HCT116 (cell line): ENCODE measurements at regions not wholly inside any gene's neighbourhood (a gene's known extent, or its start where the extent isn't known, plus 50 kb on each side); places are given as distances from the start of the nearest gene placed in this dataset.
A peak's percentile ranks its signal among the peaks of the same experiment; 100 is the strongest.

ENCODE experiments used
- ATAC-seq: fragments of 200-7000 bp; cut with Tn5 transposase; 2 replicates; pipeline ENCODE4 v1.9.1; 2020; ENCODE audit warnings: mild to moderate bottlenecking, moderate library complexity
- BruUV-seq: library from RNA; stranded (reverse); fragments of 400-500 nt; replicated peaks from 2 replicates; lab custom pipeline; 2021; lab: Mats Ljungman, UMichigan
- CTCF ChIA-PET: fragments of 300-600 bp; sonication (Branson Sonifier 250); formaldehyde crosslinking; loops from one replicate; lab custom pipeline; 2021; ENCODE audit warnings: antibody characterized with exemption; lab: Charles Lee
- POLR2A ChIA-PET: fragments of 300-600, 350-600 bp; sonication (Branson Sonifier 250); formaldehyde crosslinking; loops from one replicate; lab custom pipeline; 2021; ENCODE audit warnings: antibody characterized with exemption; lab: Charles Lee
- RAD21 ChIA-PET, 2 experiments: fragments of 300-600 bp; sonication (Branson Sonifier 250); formaldehyde crosslinking; loops; one replicate each; lab custom pipeline; 2023; ENCODE audit warnings: low total read pairs in 2 of 2; ENCODE audit not compliant: uncharacterized antibody in 2 of 2, unreplicated experiment in 2 of 2, low non-redundant PET in 1 of 2; lab: Charles Lee
- DNase-seq: peaks from one replicate; pipeline ENCODE4 v3.0.0-alpha.2; 2010; ENCODE audit warnings: low read depth, low spot score
- H2AFZ ChIP-seq: fragments of 200-600 bp; shearing (Covaris generic), sonication (generic); 2 replicates; pipeline ENCODE4 v1.6.1; 2017; ENCODE audit warnings: low read depth, mixed run types, mixed read lengths, antibody characterized with exemption, low read length; ENCODE audit not compliant: poor library complexity, severe bottlenecking
- H3K27ac ChIP-seq: 2 replicates; pipeline ENCODE4 v1.5.1; 2012; ENCODE audit warnings: low read depth, low read length
- H3K27me3 ChIP-seq: fragments of 200-600 bp; sonication (generic); 2 replicates; pipeline ENCODE4 v1.6.1; 2016; ENCODE audit warnings: mixed run types, low read length, mixed read lengths; ENCODE audit not compliant: insufficient read depth
- H3K36me3 ChIP-seq, 2 experiments: fragments of 200-500 bp in 1 of 2; fragments of 200-600 bp in 1 of 2; sonication (Bioruptor generic) in 1 of 2; sonication (generic) in 1 of 2; 2 replicates each; pipeline versions ENCODE4 v1.5.1 to v1.6.1; 2014 to 2016; ENCODE audit warnings: low read length in 2 of 2, inconsistent platforms in 1 of 2, mixed read lengths in 1 of 2, mixed run types in 1 of 2; ENCODE audit not compliant: insufficient read depth in 2 of 2, control insufficient read depth in 1 of 2
- H3K4me1 ChIP-seq, 2 experiments: fragments of 200-600 bp in 1 of 2; sonication (generic) in 1 of 2; 2 replicates each; pipeline versions ENCODE4 v1.5.1 to v1.6.1; 2012 to 2017; ENCODE audit warnings: low read length in 2 of 2, inconsistent platforms in 1 of 2, mild to moderate bottlenecking in 1 of 2, mixed read lengths in 1 of 2, mixed run types in 1 of 2, moderate library complexity in 1 of 2; ENCODE audit not compliant: insufficient read depth in 2 of 2, control insufficient read depth in 1 of 2
- H3K4me2 ChIP-seq: fragments of 200-600 bp; sonication (generic); 2 replicates; pipeline ENCODE4 v1.6.1; 2017; ENCODE audit warnings: mixed run types, low read length, mixed read lengths
- H3K4me3 ChIP-seq, 2 experiments: fragments of 200-600 bp in 1 of 2; sonication (generic) in 1 of 2; replicated peaks in 1 of 2; 2 replicates each; pipeline ENCODE4 v1.5.1; 2011 to 2016; ENCODE audit warnings: low read length in 2 of 2, control low read depth in 1 of 2, low read depth in 1 of 2, mild to moderate bottlenecking in 1 of 2, mixed read lengths in 1 of 2, mixed run types in 1 of 2
- H3K79me2 ChIP-seq: fragments of 200-600 bp; sonication (generic); 2 replicates; pipeline ENCODE4 v1.6.1; 2017; ENCODE audit warnings: mild to moderate bottlenecking, mixed run types, low read length, moderate library complexity, mixed read lengths; ENCODE audit not compliant: insufficient read depth
- H3K9ac ChIP-seq: fragments of 200-600 bp; sonication (generic); 2 replicates; pipeline ENCODE4 v1.6.1; 2016; ENCODE audit warnings: low read length, mixed read lengths
- H3K9me2 ChIP-seq: fragments of 200-600 bp; sonication (generic), shearing (Covaris generic); 2 replicates; pipeline ENCODE4 v1.6.1; 2017; ENCODE audit warnings: mixed run types, mild to moderate bottlenecking, moderate library complexity; ENCODE audit not compliant: insufficient read depth
- H3K9me3 ChIP-seq, 2 experiments: fragments of 200-500 bp in 1 of 2; fragments of 200-600 bp in 1 of 2; sonication (Bioruptor generic) in 1 of 2; sonication (generic) in 1 of 2; 2 replicates each; pipeline ENCODE4 v1.6.1; 2014 to 2017; ENCODE audit warnings: low read length in 2 of 2, mixed read lengths in 2 of 2, inconsistent platforms in 1 of 2, low read depth in 1 of 2, mild to moderate bottlenecking in 1 of 2, mixed run types in 1 of 2, moderate library complexity in 1 of 2; ENCODE audit not compliant: control insufficient read depth in 1 of 2, insufficient read depth in 1 of 2
- H4K20me1 ChIP-seq: fragments of 200-600 bp; sonication (generic), shearing (Covaris generic); 2 replicates; pipeline ENCODE4 v1.6.1; 2017; ENCODE audit warnings: mixed run types, mild to moderate bottlenecking, moderate library complexity; ENCODE audit not compliant: insufficient read depth
- EGR1 ChIP-seq: IDR thresholded peaks from 2 replicates; pipeline ENCODE4 v1.6.1; 2012; ENCODE audit warnings: low read depth
- EZH2 ChIP-seq: fragments of 200-600 bp; sonication (generic); IDR thresholded peaks from 2 replicates; pipeline ENCODE4 v1.6.1; 2017; ENCODE audit warnings: antibody characterized with exemption, mixed run types
- POLR2AphosphoS5 ChIP-seq: IDR thresholded peaks from 2 replicates; pipeline ENCODE4 v1.6.1; 2011; ENCODE audit warnings: mild to moderate bottlenecking, low read depth, low read length, moderate library complexity
- SIN3A ChIP-seq: IDR thresholded peaks from 2 replicates; pipeline ENCODE4 v1.6.1; 2012; ENCODE audit warnings: low read depth
- TCF7L2 ChIP-seq: IDR thresholded peaks from 2 replicates; pipeline ENCODE4 v1.7.0; 2011; ENCODE audit warnings: borderline replicate concordance, inconsistent platforms; ENCODE audit not compliant: insufficient read depth, insufficient read length; ENCODE audit errors: extremely low read depth
- YY1 ChIP-seq: IDR thresholded peaks from 2 replicates; pipeline ENCODE4 v1.6.1; 2011; ENCODE audit warnings: low read length, low read depth, moderate library complexity, mild to moderate bottlenecking; ENCODE audit not compliant: insufficient replicate concordance; ENCODE audit errors: extremely low read depth
- ZNF274 ChIP-seq: fragments of 200-500 bp; sonication (Bioruptor generic); IDR thresholded peaks from 2 replicates; pipeline ENCODE4 v1.6.1; 2014; ENCODE audit warnings: mild to moderate bottlenecking, low read depth, low read length, inconsistent platforms
- intact Hi-C: fragments of 100-400 bp; cut with micrococcal nuclease; formaldehyde crosslinking; loops from 2 replicates; pipeline ENCODE4 v1.10.0; 2022
- TF ChIP-seq, protein P1 (sequence below): IDR thresholded peaks from 2 replicates; pipeline ENCODE4 v1.6.1; 2012; ENCODE audit warnings: low read depth
- TF ChIP-seq, protein P2 (sequence below): IDR thresholded peaks from 2 replicates; pipeline ENCODE4 v1.6.1; 2012
- TF ChIP-seq, protein P3 (sequence below), 3 experiments: fragments of 200-600 bp in 1 of 3; sonication (generic) in 1 of 3; IDR thresholded peaks in 2 of 3; conservative IDR thresholded peaks in 1 of 3; 2 replicates each; pipeline ENCODE4 v1.5.1; 2012 to 2017; ENCODE audit warnings: low read depth in 2 of 3, low read length in 2 of 3, antibody characterized with exemption in 1 of 3, borderline replicate concordance in 1 of 3, control low read depth in 1 of 3, mild to moderate bottlenecking in 1 of 3, mixed read lengths in 1 of 3, mixed run types in 1 of 3, moderate library complexity in 1 of 3; ENCODE audit not compliant: insufficient read depth in 1 of 3

DNA sequence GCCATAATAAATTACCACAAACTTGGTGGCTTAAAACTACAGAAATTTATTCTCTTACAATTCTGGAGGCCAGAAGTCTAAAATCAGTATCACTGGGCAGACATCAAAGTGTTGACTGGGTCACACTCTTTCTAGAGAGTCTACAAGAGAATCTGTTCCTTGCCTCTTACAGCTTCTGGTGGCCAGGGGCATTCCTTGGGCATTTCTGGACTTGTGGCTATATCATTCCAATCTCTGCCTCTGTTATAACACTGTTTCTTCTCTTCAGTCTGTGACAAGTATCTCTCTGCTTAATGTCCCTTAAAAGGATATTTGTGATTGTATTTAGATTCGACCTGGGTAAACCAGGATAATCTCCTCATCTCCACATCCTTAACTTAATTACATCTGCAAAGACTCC is 207.3 kb upstream of the DCAF8L1 start:
- Histone ChIP-seq H3K27me3 (no peaks in the 10 kb centered on the region), H3K4me3 (no peak overlapping the region), H4K20me1 (no peaks in the 10 kb centered on the region), H3K4me1 (peaks cover 6 to 11% of the 10 kb centered on the region in 2 experiments; a peak in 3 of 4 replicates), H3K36me3 (no peaks in the 10 kb centered on the region), H3K9me2 (no peaks in the 10 kb centered on the region), H3K79me2 (no peaks in the 10 kb centered on the region), H3K27ac (no peak overlapping the region), H3K9ac (no peak overlapping the region), H2AFZ (peak overlapping the region; percentile 45), H3K4me2 (peak overlapping the region; percentile 45), H3K9me3 (no peaks in the 10 kb centered on the region)
- TF ChIP-seq, protein P1, sequence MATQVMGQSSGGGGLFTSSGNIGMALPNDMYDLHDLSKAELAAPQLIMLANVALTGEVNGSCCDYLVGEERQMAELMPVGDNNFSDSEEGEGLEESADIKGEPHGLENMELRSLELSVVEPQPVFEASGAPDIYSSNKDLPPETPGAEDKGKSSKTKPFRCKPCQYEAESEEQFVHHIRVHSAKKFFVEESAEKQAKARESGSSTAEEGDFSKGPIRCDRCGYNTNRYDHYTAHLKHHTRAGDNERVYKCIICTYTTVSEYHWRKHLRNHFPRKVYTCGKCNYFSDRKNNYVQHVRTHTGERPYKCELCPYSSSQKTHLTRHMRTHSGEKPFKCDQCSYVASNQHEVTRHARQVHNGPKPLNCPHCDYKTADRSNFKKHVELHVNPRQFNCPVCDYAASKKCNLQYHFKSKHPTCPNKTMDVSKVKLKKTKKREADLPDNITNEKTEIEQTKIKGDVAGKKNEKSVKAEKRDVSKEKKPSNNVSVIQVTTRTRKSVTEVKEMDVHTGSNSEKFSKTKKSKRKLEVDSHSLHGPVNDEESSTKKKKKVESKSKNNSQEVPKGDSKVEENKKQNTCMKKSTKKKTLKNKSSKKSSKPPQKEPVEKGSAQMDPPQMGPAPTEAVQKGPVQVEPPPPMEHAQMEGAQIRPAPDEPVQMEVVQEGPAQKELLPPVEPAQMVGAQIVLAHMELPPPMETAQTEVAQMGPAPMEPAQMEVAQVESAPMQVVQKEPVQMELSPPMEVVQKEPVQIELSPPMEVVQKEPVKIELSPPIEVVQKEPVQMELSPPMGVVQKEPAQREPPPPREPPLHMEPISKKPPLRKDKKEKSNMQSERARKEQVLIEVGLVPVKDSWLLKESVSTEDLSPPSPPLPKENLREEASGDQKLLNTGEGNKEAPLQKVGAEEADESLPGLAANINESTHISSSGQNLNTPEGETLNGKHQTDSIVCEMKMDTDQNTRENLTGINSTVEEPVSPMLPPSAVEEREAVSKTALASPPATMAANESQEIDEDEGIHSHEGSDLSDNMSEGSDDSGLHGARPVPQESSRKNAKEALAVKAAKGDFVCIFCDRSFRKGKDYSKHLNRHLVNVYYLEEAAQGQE, result no peak
- TF ChIP-seq, protein P2, sequence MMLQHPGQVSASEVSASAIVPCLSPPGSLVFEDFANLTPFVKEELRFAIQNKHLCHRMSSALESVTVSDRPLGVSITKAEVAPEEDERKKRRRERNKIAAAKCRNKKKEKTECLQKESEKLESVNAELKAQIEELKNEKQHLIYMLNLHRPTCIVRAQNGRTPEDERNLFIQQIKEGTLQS, result no peak
- TF ChIP-seq POLR2AphosphoS5 (no peak), SIN3A (no peak), TCF7L2 (no peak), EZH2 (no peak), YY1 (no peak), ZNF274 (no peak), EGR1 (no peak)
- TF ChIP-seq, protein P3, sequence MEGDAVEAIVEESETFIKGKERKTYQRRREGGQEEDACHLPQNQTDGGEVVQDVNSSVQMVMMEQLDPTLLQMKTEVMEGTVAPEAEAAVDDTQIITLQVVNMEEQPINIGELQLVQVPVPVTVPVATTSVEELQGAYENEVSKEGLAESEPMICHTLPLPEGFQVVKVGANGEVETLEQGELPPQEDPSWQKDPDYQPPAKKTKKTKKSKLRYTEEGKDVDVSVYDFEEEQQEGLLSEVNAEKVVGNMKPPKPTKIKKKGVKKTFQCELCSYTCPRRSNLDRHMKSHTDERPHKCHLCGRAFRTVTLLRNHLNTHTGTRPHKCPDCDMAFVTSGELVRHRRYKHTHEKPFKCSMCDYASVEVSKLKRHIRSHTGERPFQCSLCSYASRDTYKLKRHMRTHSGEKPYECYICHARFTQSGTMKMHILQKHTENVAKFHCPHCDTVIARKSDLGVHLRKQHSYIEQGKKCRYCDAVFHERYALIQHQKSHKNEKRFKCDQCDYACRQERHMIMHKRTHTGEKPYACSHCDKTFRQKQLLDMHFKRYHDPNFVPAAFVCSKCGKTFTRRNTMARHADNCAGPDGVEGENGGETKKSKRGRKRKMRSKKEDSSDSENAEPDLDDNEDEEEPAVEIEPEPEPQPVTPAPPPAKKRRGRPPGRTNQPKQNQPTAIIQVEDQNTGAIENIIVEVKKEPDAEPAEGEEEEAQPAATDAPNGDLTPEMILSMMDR (IDR thresholded peaks at IDR 0.05 in 2 of 3, conservative IDR thresholded peaks at IDR 0.05 in 1 of 3; ENCODE audit: borderline replicate concordance in 1 of 3, insufficient read depth in 1 of 3, low read depth in 2 of 3, low read length in 2 of 3), result no peak
- ATAC-seq (peak; percentile 36; the same call in 1 of the 2 replicates), DNase-seq (peak; percentile 4)
- intact Hi-C loops, result no loop called here
- BruUV-seq, result no TSS peak
- ChIA-PET POLR2A (no interaction called here), CTCF (no interaction called here), RAD21 (no interaction called here)
